Esophagus mucosa (tissue), 1 donor: ENCODE measurements at regions not wholly inside any gene's neighbourhood (a gene's known extent, or its start where the extent isn't known, plus 50 kb on each side); places are given as distances from the start of the nearest gene placed in this dataset.
"Not testable (repeated sequence)": the region's sequence is repeated elsewhere in the genome, so short reads cannot be mapped to it uniquely, and the experiment has no call there.

Experiments used
- ATAC-seq: fragments of 200-7000 bp; cut with Tn5 transposase; one replicate; pipeline ENCODE4 v1.9.1; 2020
- donor health status: DM: yes; HTN: yes; CAD: no.

DNA sequence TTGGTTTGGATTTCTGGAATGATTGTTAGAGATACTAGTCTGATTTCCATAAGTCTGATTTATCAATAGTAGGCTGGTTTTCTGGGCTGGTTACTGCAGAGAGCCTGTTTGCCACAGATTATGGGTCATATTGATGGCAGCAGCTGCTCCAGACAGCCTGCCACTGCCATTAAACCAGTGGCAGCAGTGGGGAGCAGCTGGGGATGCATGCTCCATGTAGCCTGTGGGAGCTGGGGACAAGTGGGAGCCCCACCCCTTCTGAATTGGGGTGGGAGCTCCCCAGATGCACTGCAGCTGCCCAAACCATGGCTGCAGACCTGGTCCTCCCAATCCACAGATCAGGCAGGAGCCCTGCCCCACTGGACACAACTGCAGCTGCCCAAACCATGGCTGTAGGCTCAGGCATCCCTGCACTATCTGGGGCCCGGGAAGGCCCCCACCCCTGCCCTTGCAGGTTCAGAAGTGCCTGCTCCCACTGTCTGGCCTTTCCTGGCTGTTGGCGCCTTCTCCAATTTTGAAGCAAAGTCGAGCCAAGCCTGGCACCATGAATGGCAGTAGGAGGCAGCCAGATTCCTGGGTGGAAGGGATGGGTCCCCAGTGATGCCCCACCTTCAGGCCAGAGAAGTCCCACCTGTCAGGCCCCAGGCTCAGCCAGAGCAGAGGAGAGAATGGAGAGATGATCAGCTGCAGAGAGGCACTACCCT is 402.9 kb upstream of the TYRP1 start:
- no peak for ATAC-seq

DNA sequence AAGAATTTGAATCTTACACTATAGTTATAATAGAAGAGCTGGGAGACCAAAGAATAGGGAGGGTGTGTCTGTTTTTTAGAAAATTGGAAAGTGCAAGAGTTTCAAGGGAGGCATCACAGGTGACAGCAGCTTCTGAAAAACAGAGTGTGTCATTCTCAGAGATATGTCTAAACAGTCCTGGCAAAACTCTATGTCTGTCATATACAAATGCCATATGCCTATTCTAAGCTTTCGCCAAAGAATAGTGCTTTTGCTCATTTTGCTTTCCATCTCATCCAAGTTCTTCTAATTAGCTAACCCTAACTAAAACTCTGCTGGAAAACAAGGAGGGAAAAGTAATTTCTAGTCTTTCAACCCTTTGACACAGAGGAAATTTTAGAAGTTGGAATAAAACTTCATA is 388.0 kb upstream of the TYRP1 start:
- no peak for ATAC-seq

DNA sequence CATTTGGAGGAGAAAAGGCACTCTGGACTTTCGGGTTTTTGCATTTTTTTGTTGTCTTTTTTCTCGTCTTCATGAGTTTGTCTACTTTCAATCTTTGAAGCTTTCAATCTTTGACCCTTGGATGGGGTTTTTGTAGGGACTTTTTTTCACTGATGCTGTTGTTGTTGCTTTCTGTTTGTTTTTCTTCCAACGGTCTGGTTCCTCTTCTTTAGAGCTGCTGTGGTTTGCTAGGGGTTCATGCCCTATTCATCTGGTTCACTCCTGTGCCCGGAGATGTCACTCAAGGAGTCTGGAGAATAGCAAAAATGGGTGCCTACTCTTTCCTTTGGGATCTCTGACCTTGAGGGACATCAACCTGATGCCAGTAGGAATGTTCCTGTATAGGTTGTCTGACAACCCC is 378.6 kb upstream of the TYRP1 start:
- ATAC-seq: no peak

DNA sequence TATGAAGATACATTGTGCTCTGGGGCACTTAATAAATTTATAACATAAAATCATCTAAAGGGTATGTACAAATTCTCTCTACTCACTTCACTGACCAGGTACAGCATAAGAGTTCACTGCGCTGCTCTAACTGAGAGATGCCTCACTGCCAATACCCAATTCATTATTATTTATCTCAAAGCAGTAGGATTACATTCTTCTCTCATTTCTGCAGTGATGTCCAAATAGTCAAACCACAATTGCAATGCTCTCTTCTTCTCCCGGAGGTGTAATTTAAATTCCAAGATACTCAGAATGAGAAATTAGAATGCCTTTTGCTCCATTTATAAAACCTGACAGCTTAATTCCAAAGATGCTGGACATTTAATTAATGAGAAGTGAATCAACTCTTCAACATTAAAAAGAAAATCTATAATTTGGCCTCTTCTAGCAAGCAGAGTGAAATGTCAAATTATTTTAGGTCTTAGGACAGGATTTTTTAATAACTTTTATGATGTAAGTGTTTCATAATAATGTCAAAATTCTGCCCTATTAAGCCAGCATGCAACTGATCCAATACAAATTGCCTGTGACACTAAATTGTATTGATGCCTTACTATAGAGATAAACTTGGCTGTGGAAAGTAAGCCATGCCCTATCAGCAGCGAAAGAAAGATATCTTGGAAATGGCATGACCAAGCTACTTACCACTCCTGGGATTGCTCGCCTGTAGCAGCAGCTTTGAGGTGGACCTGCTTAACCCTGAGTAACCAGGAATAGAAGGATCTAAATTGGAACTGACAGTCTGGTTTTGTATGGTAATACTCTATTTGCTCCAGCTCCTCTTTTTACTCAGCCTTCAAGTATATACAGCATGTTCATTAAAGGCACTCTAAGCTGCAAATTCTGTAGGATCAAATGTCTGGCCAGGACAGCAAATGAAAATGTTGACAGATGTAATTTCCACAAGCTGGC is 374.2 kb upstream of the TYRP1 start:
- no peak for ATAC-seq

DNA sequence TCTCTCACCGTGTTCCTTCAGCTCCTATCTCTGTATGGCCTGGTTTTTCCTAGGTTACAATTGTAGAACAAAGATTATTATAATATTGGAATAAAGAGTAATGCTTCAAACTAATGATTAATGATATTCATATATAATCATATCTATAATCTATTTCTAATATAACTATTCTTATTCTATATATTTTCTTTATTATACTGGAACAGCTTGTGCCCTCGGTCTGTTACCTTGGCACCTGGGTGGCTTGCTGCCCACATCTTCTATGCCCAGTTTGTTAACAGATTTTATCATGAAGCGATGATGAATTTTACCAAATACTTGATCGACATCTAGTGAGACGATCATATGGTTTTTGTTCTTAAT is 363.6 kb upstream of the TYRP1 start:
- no peak for ATAC-seq

DNA sequence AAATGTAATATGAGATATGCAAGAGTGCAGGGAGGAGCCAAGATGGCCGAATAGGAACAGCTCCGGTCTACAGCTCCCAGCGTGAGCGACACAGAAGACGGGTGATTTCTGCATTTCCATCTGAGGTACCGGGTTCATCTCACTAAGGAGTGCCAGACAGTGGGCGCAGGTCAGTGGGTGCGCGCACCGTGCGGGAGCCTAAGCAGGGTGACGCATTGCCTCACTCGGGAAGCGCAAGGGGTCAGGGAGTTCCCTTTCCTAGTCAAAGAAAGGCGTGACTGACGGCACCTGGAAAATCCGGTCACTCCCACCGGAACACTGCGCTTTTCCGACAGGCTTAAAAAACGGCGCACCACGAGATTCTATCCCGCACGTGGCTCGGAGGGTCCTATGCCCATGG is 359.2 kb upstream of the TYRP1 start:
- ATAC-seq: not testable (repeated sequence)

DNA sequence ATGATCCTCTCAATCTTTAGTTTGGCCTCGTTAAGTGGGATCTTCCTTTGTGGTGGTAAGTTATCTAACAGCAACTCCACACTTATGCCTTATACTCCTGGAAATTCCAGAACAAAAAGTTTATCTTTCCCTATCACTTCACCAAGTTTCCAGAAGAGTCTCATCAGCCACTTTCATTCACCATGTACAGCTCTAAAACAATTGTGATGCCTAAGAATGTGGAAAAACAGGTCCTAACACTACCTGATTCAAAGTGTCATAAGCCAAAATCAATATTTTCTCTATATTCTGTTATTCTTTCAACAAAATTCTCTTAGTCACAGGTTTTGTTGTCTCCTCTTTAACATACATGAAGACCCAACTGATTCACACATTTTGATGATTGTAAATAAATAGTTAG is 342.4 kb upstream of the TYRP1 start:
- ATAC-seq: no peak

DNA sequence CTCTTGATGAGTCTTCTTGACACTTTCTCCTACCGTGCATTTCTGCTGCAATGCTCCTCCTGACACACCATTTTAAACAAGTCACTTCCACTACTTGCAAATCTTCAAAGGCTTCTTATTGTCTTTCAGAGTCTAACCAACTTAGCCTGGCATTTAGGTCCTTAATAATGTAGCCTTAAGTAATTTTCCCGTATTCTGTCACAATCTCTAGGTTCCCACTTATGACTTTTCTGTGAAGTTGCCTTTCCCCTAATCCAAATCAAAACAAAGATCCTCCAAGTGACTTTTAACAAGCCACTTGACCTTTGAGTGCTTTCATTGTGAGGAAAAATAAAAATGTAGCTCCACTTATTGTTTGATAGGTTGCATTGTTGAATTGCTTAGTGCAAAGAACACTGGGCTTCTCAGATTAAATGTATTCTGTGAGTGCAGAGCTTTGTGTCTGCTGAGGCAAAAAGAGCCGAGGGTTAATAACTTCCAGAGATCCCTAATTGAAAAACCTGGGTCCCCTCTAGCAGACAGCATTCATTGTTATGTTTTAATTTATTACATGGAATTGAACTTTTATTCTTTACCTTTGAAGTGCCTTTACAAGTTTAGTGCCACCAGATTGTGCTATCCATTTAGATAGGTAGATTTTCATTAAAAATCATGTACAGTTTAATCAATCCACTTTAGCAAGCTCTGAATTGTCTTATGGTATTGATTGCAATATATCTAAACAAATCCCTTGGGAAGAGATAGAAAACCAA is 341.7 kb upstream of the TYRP1 start:
- ATAC-seq: no peak

DNA sequence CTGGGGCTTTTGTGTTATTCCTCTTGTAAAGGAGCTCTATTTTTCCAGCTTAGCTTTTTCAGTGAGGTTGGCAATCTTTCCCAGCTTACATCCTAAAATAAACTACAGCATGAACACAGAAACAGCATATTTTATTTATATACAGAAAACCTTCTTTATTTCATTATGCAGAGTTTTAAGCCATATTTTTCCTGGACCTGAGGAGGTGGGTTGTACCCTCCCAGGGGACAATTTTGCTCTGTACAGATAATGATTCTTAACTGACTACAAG is 341.2 kb upstream of the TYRP1 start:
- no peak for ATAC-seq

DNA sequence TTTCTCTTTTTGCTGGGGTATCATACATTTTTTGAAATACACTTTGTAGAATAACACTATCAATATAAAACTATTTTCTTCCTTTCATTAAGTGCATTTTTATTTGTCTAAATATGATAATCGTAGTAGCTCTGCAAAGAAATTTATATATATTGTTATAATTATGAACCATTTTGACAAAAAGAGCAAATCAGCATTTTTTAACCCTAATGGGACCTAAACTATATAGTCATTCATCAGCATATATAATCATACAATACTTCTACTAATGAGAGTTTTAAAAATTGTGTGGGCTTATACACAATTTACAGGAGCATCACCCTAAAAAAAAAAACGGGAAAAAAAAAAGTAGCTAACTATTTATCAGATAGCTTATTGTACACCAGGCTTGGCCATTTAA is 329.7 kb upstream of the TYRP1 start:
- no peak for ATAC-seq

DNA sequence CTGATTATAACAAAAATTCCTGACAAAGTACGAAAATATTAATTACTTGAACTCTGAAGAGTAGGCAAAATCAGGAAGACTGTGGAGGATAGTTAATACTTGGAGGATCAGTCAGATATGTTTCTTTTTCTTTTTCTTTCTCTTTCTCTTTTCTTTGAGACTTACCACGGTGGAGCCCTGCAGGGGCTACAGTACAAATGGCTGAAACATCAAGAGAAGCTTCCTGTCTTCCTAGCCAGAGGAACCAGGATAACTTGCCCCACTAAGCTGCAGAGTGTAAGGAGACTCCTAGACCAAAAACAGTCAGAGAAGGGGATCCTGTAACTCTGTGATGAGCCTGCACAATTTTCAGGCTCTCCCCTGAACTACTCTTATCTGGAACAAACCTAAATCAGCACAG is 324.6 kb upstream of the TYRP1 start:
- ATAC-seq: no peak

DNA sequence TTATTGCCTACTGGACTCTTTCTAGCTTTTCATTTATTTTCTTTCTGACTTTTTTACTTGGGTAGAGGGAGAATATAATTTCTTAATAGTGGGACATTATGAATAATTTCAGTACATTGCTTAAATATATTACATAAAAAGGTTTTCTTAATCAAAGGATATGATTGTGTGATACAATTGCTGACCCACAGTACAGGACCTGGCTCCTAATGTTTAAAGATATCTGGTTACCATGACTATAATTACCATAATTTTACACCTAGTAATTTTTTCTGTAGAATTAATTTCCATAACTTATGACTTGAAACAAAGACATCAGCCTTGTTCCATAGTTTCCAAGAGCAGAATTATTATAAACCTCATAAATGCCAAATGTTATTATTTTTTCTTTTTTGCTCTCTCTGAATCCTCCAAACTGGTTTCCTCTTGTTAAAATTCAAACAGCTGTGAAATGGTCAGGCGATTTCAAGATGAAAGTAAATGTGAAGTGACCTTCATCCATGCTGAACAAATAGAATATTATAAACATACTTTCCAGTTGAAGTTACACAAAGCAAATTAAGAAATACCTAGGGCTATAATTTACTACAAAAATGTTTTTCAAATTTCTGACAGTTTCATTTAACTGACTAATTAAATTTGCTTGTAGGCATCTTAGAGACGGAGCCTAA is 301.2 kb upstream of the TYRP1 start:
- ATAC-seq: no peak

DNA sequence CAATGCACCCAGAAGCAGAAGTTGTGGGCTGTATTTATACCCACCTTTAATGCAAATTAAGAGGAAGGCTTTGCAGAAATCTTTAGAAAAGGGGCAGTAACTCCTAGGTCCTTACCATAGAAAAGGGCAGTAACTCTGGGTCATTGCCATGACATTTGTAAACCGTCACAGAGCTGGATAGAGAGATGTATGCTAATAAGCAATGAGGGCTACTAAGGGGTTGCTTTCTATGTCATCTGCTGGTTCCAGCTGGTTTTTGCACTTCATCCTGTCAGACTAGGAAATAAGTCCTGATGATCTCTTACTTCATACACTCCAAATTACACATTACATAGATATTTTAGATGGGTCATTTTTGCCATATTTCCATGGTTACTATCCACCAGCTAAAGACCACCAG is 299.1 kb upstream of the TYRP1 start:
- ATAC-seq: no peak

DNA sequence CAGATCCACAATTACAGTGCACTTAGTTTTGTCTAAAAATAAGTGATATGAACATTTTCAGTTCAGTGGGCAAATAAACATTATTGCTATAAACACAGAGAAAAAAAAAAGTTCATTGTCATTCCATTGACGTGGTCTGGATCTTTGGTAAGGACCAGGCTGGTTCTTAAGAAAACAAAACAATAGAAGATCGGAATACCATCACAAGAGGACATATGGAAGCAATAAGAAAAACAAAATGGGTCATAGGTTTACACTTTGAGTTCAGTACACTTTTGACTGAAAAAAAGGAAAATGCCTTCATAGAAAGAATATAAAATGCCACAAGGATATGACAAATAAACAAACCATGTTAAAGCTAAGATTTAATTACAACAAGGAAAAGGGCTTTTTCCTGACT is 289.5 kb upstream of the TYRP1 start:
- ATAC-seq: no peak

DNA sequence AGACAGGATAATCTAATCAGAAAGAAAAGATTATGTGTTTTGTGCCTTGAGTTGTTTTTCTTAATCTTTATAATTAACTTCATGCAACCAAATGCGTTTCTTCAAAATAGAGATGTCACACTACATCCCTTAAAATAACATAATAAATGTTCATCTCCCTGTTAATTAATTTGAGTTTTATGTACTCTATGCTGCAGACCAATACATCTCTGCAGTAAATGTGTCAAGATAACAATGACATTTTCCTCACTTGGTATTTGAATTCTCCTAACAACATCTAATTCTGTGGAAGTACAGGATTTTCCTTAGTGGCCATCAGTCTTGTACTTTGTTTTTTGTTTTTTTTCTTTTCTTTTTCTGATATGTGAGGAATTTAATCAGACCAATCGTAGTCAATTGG is 279.2 kb upstream of the TYRP1 start:
- no peak for ATAC-seq

DNA sequence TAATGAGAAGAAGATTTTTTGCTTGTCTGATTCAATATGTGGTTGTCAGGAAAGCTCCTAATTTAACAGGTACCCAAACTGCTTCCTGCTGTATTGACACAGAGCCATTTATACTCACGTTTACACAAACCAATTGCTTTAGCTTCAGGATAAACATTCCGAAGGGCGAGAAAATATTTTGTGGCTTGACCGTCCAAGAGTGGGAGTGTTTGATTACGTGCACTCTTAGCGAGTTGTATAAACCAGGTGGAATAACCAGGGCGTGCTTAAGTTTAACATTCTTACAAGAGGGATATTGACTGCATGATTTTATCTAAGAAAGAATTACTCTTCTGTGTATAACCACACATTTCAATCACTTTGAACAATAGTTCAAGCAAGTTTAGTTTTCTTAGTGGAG is 278.7 kb upstream of the TYRP1 start:
- ATAC-seq: no peak

DNA sequence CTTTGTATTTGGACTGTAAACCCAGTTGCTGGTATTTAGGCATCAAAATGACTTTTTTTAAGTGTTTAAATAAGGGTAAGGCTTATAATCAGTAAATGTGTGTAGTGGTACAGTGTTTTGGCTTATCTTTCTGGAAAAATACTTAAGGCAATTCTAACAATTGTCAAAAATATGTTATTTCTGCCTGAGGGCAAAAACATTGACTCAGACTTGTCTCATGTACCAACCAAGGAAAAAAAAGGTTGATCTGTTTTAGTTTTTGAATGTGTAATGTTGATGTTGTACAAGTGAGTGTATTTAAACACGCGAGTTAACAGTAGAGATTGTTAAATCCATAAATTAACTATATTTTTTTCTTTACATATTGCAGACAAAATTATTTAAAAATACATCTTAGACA is 277.8 kb upstream of the TYRP1 start:
- ATAC-seq: no peak

DNA sequence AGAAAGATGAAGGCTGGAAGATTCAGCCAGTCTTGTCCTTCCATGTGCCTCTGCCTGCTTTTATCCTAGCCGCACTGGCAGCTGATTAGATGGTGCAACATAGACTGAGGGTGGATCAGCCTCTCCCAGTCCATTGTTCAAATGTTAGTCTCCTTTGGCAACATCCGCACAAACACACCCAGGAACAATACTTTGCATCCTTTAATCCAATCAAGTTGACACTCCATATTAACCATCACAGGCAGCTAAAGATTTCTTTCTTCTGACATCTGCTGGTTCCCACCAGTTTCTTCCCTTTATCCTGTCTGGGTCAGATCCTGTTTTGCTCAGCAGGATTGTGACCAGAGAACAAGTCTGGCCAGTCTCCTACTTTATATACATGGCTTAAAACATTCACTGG is 276.5 kb upstream of the TYRP1 start:
- ATAC-seq: no peak

DNA sequence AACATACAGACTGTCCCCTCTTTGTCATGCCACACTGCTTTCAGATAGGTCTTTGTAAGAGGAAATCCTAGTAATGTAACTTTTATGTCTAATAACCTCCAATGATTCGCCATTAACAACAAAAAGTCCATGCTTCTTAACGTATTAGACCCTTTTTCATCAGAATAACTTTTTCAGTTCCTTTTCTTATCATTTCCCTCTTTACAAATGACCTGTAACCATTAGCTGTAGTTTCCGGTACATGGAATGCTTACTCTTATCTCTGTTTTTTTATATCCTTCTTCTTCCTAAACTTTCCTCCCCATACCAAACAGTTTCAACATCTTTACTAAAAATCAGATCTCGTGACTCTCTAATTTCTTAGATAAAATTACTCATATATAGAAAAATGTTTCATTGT is 268.9 kb upstream of the TYRP1 start:
- no peak for ATAC-seq

DNA sequence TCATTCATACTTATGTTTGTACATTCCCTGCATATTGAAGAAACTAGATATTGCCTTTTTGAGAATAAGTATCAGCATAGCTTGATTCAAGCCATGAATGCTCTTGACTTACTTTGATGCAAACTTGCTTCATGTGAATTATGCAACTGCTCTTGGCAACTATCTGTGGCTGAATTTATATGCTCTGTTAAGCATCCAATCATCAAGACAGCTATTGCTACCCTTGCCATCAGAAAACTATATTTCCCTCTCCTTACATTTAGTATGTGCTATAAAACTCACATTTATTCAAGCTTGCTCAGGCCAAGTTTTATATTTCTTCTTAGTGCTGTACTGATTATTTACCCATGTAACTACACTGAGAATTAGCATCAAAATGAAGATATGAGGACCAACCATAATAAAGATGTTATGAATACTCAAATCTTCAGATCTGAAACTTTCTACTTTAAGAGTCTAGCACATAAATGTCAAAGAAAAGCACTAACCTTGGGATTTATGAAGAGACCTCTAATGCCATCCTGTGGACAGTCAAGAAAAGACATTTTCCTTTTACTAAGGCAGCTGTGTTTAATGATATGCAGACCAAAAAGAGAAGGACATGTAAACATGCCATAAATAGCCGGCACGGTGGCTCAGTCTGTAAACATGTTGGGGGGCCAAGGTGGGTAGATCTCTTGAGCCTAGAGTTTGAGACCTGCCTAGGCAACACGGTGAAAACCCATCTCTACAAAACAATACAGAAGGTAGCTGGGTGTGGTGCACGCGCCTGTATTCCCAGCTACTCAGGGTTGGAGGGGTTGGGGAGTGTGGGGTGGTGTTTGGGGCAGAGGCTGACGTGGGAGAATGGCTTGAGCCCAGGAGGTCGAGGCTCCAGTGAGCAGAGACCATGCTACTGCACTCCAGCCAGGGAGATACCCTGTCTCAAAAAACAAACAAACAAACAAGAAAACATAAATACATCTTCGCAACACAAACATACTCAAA is 267.0 kb upstream of the TYRP1 start:
- no peak for ATAC-seq

DNA sequence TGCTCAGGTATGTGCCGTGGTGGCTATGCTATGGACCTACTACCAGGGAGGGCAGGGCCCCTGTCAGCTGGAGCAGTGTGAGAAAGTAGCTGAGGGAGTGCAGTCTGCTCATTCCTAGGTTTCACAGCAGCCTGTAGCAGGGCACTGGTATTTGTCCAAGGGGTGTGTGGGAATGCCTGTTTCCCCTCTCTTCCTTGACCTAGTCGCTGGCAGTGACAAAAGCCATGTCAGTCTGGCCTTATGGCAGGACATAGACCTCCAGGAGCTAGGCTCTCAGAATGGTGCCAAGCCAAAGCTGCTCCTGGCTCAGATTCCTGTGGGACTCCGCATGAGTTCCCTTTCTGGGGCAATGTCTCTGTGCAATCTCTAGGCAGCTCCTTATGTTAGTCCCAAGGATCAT is 253.9 kb upstream of the TYRP1 start:
- ATAC-seq: no peak

DNA sequence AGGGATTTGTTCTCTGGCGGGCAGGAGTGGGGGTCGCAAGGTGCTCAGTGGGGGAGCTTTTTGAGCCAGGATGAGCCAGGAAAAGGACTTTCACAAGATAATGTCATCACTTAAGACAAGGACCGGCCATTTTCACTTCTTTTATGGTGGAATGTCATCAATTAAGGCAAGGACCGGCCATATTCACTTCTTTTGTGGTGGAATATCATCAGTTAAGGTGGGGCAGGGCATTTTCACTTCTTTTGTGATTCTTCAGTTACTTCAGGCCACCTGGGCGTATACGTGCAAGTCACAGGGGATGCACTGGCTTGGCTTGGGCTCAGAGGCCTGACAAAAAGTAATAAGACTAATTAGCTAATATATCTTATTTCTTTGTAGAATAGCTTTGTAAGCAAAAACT is 252.1 kb upstream of the TYRP1 start:
- ATAC-seq: not testable (repeated sequence)
